Muscle of leg (tissue), 3 donors: ENCODE measurements at regions not wholly inside any gene's neighbourhood (a gene's known extent, or its start where the extent isn't known, plus 50 kb on each side); places are given as distances from the start of the nearest gene placed in this dataset.

Experiments
- DNase-seq: peaks from one replicate; pipeline ENCODE4 v3.0.0; 2013
- H3K27ac ChIP-seq: one replicate; pipeline ENCODE4 v1.5.1; 2013; ENCODE audit warnings: mild to moderate bottlenecking, low read length, control low read depth
- H3K27me3 ChIP-seq: one replicate; pipeline ENCODE4 v1.6.1; 2013; ENCODE audit warnings: low read length; ENCODE audit not compliant: control insufficient read depth, insufficient read depth
- H3K36me3 ChIP-seq: one replicate; pipeline ENCODE4 v1.6.1; 2013; ENCODE audit warnings: low read length; ENCODE audit not compliant: control insufficient read depth, insufficient read depth
- H3K4me1 ChIP-seq: one replicate; pipeline ENCODE4 v1.6.1; 2013; ENCODE audit warnings: low read length; ENCODE audit not compliant: control insufficient read depth, insufficient read depth
- H3K4me3 ChIP-seq: one replicate; pipeline ENCODE4 v1.5.1; 2013; ENCODE audit warnings: low read length, control low read depth
- H3K9me3 ChIP-seq: replicated peaks from 2 replicates; pipeline ENCODE4 v1.6.1; 2013; ENCODE audit warnings: low read depth, low read length; ENCODE audit not compliant: control insufficient read depth
- WGBS: methylation state at CpG from one replicate; pipeline ENCODE4 v1.1.5; 2013; ENCODE audit warnings: missing lambda C conversion rate; ENCODE audit not compliant: insufficient coverage; 5-methylcytosine and 5-hydroxymethylcytosine counted together

DNA sequence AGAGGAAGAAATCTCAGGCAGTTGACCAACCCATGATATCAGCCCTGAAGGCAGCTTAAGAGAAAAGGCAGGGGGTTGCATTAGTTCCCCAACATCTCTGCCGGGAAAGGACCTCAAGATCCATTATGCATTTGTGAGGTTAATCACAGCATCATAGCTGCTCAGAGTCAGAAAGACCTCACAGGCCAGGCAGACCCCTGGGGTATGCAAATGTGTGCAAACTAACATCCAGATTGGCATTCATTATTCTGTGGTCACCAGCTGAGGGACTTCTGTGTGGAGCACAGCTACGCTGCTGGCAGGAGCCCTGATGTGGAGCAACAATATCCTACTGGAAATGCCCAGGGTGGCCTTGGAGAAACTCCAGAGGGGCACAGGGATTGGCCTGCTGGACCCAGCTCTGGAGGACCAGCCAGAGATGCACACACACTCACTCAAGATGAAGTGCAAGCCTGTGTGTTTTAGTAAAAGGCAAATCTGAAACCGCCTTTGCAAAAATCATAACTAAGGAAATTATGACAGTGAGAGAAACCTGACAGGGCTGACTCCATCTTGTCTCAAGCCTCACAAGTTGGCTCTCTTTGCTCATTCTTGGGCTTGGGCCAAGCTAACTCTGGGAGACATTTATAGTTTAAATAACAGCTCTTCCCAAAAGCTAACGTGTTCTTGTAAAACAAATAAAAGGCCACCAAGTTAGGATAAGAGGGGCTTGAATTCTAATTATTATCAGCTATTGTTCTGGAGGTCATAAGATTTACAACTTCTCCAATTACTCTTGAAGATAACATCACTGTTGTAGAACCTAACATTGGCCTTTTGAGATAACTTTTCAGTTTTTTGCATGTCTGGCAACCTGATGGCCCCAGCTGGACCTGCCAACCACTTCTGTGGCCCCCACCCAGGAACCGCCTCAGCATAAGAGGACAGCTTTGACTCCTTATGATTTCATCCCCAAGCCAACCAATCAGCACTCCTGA is 257.1 kb downstream of the UACA start:
- WGBS: 64% methylated on average over 3 of the region's 5 CpGs
- peaks cover 34% of the 10 kb centered on the region for H3K4me1 ChIP-seq
- DNase-seq: no peak
- H3K27ac ChIP-seq: no peak overlapping the region
- no peak overlapping the region for H3K4me3 ChIP-seq
- peaks cover 8% of the 10 kb centered on the region for H3K9me3 ChIP-seq
- H3K36me3 ChIP-seq: no peaks in the 10 kb centered on the region
- H3K27me3 ChIP-seq: peaks cover 2% of the 10 kb centered on the region

DNA sequence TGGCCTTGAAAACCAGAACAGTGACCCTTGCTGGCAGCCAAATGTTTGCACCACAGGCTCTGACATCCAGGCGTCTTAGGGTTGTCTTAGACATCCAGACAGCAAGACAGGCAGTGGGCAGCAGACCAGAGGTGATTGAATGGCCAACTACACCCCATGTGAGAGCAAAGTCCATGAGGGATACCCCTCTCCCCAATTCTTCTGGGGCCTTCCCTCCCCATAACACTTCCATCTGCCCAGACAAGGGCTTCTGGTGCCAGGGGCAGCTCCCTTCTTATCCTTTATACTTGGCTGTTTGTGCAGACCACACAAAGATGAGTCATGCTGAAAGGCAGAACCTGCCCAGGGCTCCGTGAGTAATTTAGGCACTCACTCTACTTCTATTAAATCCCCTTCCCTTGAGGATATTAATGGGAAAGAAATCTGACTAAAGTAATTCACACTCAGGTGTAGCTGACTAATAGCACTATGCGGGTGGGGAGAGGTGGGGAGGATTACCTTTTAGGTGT is 257.9 kb downstream of the UACA start:
- DNase-seq: no peak
- H3K27me3 ChIP-seq: peaks cover 2% of the 10 kb centered on the region
- peaks cover 8% of the 10 kb centered on the region for H3K9me3 ChIP-seq
- 0% methylated on average over 1 of the region's 3 CpGs for WGBS
- H3K36me3 ChIP-seq: no peaks in the 10 kb centered on the region
- H3K4me3 ChIP-seq: no peak overlapping the region
- H3K4me1 ChIP-seq: peaks cover 34% of the 10 kb centered on the region
- H3K27ac ChIP-seq: no peak overlapping the region

DNA sequence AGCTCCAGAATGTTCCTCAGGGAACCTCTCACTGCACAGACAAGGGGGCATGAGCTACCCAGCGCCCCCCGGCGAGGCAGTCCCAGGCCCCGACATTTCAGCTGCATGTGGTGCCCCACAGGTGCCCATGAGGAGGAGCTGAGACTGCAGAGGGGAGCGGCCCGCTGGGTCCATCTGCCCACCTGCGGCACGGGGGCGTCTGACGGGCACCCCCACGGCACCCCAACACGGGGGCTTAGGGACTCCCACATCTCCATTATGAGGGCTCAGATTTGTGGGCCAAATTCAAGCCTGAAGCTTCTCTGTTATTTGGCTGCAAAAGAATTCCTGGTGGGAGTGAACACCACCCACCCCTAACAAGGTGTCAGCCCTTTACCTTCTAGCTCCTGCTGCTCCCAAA is 258.4 kb downstream of the UACA start:
- H3K27ac ChIP-seq: no peak overlapping the region
- DNase-seq: no peak
- peaks cover 38% of the 10 kb centered on the region for H3K4me1 ChIP-seq
- H3K36me3 ChIP-seq: no peaks in the 10 kb centered on the region
- peaks cover 5% of the 10 kb centered on the region for H3K9me3 ChIP-seq
- peaks cover 2% of the 10 kb centered on the region for H3K27me3 ChIP-seq
- H3K4me3 ChIP-seq: no peak overlapping the region
- WGBS: 81% methylated on average over 7 of the region's 12 CpGs

DNA sequence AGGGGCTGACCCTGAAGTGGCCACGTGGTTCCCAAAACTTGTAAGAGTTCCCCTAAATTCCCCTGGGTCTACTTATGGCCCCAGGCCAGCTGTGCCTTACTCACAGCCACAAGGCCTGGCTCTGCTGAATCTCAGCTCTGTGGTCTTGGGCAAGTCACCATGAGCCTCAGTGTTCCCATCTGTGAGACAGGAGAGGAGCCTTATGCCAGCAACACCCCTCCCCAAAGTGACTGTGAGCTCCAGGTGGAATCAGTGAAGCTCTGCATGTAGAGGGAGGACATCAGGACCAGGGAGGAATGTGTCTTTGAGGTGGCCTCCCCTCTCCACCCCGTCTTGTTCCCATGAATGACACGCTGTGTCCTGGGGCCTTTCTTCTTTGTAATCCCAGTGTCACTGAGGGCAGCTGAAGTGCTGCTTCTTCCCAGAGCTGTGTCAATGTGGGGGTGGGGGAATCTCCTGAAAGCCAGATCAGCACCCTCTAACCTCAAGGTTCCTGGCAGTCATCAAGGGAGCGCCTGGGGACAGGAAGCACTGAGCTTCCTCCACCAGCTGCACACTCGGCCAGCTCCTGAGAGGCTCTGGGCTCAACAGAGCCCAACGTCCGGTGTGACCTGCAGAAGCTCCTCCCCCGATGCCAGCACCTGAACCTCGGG is 258.9 kb downstream of the UACA start:
- no peaks in the 10 kb centered on the region for H3K9me3 ChIP-seq
- DNase-seq: peak; percentile 76
- H3K27me3 ChIP-seq: peaks cover 2% of the 10 kb centered on the region
- peaks cover 44% of the 10 kb centered on the region for H3K4me1 ChIP-seq
- no peak overlapping the region for H3K4me3 ChIP-seq
- WGBS: 42% methylated on average over 7 of the region's 9 CpGs
- no peak overlapping the region for H3K27ac ChIP-seq
- no peaks in the 10 kb centered on the region for H3K36me3 ChIP-seq

DNA sequence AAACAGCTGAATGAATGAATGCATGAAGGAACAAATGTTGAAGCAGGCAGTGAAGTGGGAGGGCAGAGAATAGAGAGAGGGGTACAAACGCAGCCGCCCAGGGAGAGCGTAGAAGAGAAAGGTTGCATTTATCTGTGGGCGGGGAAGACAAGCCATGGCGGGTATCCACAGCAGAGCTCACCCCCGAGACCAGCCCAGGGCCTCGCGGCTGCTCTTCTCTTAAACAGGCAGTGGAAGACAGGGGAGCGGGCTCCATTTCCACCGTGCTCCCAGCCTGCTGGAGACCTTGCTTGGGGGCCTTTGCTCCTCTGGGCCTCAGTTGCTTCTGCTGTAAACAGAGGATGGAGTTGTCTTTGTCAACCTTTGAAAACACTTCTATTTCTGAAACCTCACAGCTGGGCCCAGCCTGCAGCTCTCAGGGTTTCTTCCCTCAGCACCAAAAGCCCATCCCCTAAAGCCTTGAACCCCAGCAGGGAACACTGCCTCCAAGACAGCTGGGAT is 259.5 kb downstream of the UACA start:
- WGBS: 50% methylated on average over 5 of the region's 10 CpGs
- no peaks in the 10 kb centered on the region for H3K9me3 ChIP-seq
- peaks cover 44% of the 10 kb centered on the region for H3K4me1 ChIP-seq
- H3K27ac ChIP-seq: no peak overlapping the region
- H3K27me3 ChIP-seq: peaks cover 2% of the 10 kb centered on the region
- H3K4me3 ChIP-seq: no peak overlapping the region
- H3K36me3 ChIP-seq: no peaks in the 10 kb centered on the region
- DNase-seq: no peak

DNA sequence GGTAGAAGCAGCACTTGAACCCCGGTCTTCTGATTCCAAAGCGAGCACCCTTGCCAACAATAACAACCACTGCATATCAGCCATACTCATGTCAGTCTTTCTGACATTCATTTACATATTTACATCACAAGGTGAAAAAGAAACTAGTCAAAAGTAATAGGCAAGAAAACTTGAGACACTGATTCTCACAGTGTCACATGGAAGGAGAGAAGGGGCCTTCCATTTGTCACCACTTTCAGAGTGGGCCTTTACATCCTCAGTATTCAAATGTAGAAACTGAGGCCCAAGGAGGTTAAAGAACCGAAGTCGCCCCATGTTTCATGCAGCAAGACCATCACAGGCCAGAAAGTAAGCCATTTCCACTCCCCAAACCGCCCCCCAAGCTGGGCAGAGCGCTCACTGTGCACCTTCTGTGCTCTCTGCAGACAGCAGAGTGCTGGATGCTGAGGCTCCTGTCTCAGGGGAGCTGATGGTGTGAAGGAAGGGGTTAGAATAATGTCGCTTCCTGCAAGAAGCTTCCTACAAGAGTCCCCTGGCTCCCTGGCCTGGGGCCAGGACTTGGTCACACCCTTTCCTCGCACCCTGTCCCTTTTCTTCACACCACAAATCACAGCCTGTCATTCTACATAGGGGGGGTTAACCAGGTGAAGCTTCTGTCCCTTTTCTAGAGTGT is 260.1 kb downstream of the UACA start:
- peaks cover 44% of the 10 kb centered on the region for H3K4me1 ChIP-seq
- no peak overlapping the region for H3K4me3 ChIP-seq
- no peak overlapping the region for H3K27ac ChIP-seq
- no peak for DNase-seq
- WGBS: no CpG with 5 or more reads among the region's 8 CpGs
- H3K9me3 ChIP-seq: no peaks in the 10 kb centered on the region
- H3K36me3 ChIP-seq: no peaks in the 10 kb centered on the region
- peaks cover 2% of the 10 kb centered on the region for H3K27me3 ChIP-seq

DNA sequence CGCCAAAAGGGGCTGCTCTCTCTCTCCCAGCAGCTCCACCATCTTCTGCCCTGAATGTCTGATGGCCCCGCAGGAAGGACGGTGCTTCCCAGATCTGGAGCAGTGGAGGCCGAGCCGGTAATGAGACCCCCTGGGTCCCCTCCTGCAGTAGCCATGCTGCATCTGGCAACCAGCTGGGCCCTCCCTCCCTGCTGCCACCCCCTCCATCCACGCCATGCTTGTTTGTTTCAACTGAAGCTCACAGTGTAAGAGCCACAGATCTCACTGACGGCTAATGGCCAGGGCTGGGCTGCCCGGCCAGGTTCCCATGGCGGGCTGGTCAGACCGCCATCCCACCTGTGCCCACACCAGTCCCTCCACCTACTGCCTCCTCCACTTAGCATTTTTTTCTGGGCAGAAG is 260.8 kb downstream of the UACA start:
- Histone ChIP-seq H3K27me3 (peaks cover 2% of the 10 kb centered on the region), H3K9me3 (no peaks in the 10 kb centered on the region), H3K4me1 (peaks cover 49% of the 10 kb centered on the region), H3K36me3 (no peaks in the 10 kb centered on the region), H3K4me3 (no peak overlapping the region), H3K27ac (no peak overlapping the region)
- DNase-seq: no peak
- WGBS: 81% methylated on average over 10 of the region's 10 CpGs

DNA sequence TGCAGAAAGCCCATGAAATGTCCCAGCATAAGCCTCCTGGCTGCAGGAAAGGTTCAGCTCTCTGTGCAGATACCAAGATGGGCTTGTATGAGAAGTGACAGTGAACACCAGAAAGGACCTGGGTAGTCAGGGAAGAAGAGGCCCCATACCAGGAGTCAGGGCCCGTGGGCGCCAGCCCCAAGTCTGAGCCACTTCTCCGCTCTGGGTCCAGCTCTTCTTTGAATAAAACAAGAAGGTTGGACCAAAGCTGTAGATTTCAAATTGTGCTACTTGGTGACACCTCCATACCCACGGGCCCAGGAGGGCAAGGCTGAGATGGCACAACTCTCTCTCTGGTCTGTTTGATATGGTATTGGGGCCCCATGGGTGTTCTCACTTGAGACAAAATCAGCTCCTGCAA is 261.5 kb downstream of the UACA start:
- Histone ChIP-seq H3K4me1 (peaks cover 50% of the 10 kb centered on the region), H3K4me3 (no peak overlapping the region), H3K27me3 (peaks cover 2% of the 10 kb centered on the region), H3K9me3 (no peaks in the 10 kb centered on the region), H3K27ac (no peak overlapping the region), H3K36me3 (no peaks in the 10 kb centered on the region)
- WGBS: no CpG with 5 or more reads among the region's 4 CpGs
- DNase-seq: no peak

DNA sequence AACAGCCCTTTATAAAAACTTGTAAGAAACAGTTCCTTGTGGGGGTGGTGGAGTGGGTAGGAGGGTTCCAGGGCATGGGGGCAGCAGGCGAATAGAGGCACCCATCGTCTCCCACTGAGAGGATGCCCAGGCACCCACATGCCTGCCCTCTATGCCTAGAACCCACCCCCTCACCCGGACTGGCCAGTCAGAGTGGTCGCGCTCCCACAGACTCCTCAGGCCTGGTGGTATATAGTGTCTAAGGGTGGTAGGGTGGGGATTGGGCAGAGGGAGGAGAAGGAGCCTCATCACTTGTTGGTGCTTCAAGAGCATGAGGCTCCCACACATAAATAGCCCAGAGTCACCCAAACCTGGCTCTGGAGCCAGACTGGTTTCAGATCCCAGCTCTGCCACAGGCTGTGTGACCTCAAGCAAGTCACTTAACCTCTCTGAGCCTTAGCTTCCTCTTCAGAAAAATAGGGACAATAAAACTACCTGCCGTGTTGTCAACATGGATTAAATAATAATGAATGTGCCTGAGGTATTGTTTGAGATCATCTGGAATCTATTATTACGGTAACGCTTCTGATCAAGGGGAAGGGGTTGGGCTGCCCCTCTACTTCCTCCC is 262.1 kb downstream of the UACA start:
- no peaks in the 10 kb centered on the region for H3K36me3 ChIP-seq
- H3K27me3 ChIP-seq: peaks cover 2% of the 10 kb centered on the region
- H3K9me3 ChIP-seq: no peaks in the 10 kb centered on the region
- no peak overlapping the region for H3K27ac ChIP-seq
- H3K4me3 ChIP-seq: no peak overlapping the region
- H3K4me1 ChIP-seq: peaks cover 48% of the 10 kb centered on the region
- DNase-seq: no peak
- WGBS: no CpG with 5 or more reads among the region's 8 CpGs
